ENCODE measurements at regions not wholly inside any gene's neighbourhood (a gene's known extent, or its start where the extent isn't known, plus 50 kb on each side); places are given as distances from the start of the nearest gene placed in this dataset.

- H3K36me3 ChIP-seq (ENCODE audit: control insufficient read depth in 2 of 2, insufficient read depth in 2 of 2, low read length in 1 of 2): no peaks in the 10 kb centered on the region
- BruUV-seq (replicated peaks): no TSS peak
- ChIA-PET CTCF (interaction anchor here (2.0 to 5.8 kb wide), 3 partner anchors 24 to 234 kb away, joined by 6 to 38 read pairs (median 23); no protein-coding TSS in a partner anchor), POLR2A (no interaction called here), SMC1A (ENCODE audit: uncharacterized antibody, unreplicated experiment) (interaction anchor here (0.9 to 1.3 kb wide), 3 partner anchors 13 to 200 kb away, joined by 3 to 8 read pairs (median 3); no protein-coding TSS in a partner anchor), RAD21 (ENCODE audit: unreplicated experiment) (interaction anchor here (2.3 kb wide), 1 partner anchor 200 kb away, joined by 12 read pairs; no protein-coding TSS in a partner anchor)
- no peak overlapping the region for H2AFZ ChIP-seq (ENCODE audit: control insufficient read depth, low read depth, low read length)
- ATAC-seq (no peak), FAIRE-seq (no peak), DNase-seq (ENCODE audit: low read depth, low spot score) (no peak)
- H3K4me3 ChIP-seq: no peak overlapping the region
- no peaks in the 10 kb centered on the region for H4K20me1 ChIP-seq (ENCODE audit: control insufficient read depth, insufficient read depth)
- H3K79me2 ChIP-seq (ENCODE audit: control insufficient read depth, insufficient read depth, low read length): no peaks in the 10 kb centered on the region
- intact Hi-C loops (cut with micrococcal nuclease; ENCODE audit: unreplicated experiment) (no loop called here), in situ Hi-C loops (cut with MboI) (no loop called here)
- H3K9me3 ChIP-seq (replicated peaks; ENCODE audit: control insufficient read depth, insufficient read depth, low read length): no peaks in the 10 kb centered on the region
- no peak overlapping the region for H3K4me2 ChIP-seq (ENCODE audit: control insufficient read depth, insufficient read depth)
- H3K4me1 ChIP-seq (ENCODE audit: control insufficient read depth, insufficient read depth, low read length): no peaks in the 10 kb centered on the region
- H3K27me3 ChIP-seq (replicated peaks in 1 of 2; ENCODE audit: control insufficient read depth in 2 of 2, insufficient read depth in 2 of 2, low read length in 1 of 2): peaks cover 0 to 6% of the 10 kb centered on the region in 2 experiments; a peak in 1 of 4 replicates
- H3K9ac ChIP-seq (ENCODE audit: control insufficient read depth, insufficient read depth, low read length): no peak overlapping the region
- WGBS (ENCODE audit: insufficient coverage, insufficient replicate concordance, low lambda C conversion rate, missing lambda C conversion rate): 96% methylated on average over 2 of the region's 2 CpGs
- H3K27ac ChIP-seq (ENCODE audit: control insufficient read depth, insufficient read depth): no peak overlapping the region
- no peak for TF ChIP-seq HSF1 (IDR thresholded peaks at IDR 0.05; ENCODE audit: low read depth, low read length)
- no peak for TF ChIP-seq ZNF24 (IDR thresholded peaks at IDR 0.05)
- no peak for TF ChIP-seq USF1 (IDR thresholded peaks at IDR 0.05; ENCODE audit: borderline replicate concordance, extremely low read length, insufficient read depth, low read depth, low read length)
- no peak for TF ChIP-seq SP1 (IDR thresholded peaks at IDR 0.05; ENCODE audit: low read depth, low read length)
- TF ChIP-seq STAT1 (conservative IDR thresholded peaks at IDR 0.05): no peak
- no peak for TF ChIP-seq KLF5 (IDR thresholded peaks at IDR 0.05; ENCODE audit: partially characterized antibody)
- no peak for TF ChIP-seq BCL11A (IDR thresholded peaks at IDR 0.05; ENCODE audit: low read depth, low read length)
- no peak for TF ChIP-seq YBX1 (IDR thresholded peaks at IDR 0.05)
- TF ChIP-seq STAT3 (IDR thresholded peaks at IDR 0.05; ENCODE audit: low read depth, low read length): no peak
Observed at GRCh38 chr4:150009533-150009932, 68.7 kb upstream of the DCLK2 start.

Measured in GM12878 (cell line).